Gastroesophageal sphincter (tissue), 4 donors: ENCODE measurements at regions not wholly inside any gene's neighbourhood (a gene's known extent, or its start where the extent isn't known, plus 50 kb on each side); places are given as distances from the start of the nearest gene placed in this dataset.

Experiments
- ATAC-seq: fragments of 150-250 bp; one replicate; pipeline ENCODE4 v1.9.1; 2016; ENCODE audit warnings: mild to moderate bottlenecking, moderate library complexity
- H3K27ac ChIP-seq, 4 donors: fragments of 200-600 bp; sonication (generic) in 3 of 4; 1 replicate in 3 of 4; 2 replicates in 1 of 4; pipeline ENCODE4 v1.5.1; 2016 to 2019
- H3K27me3 ChIP-seq: fragments of 200-600 bp; sonication (generic); one replicate; pipeline ENCODE4 v1.5.1; 2019
- H3K36me3 ChIP-seq, 2 donors: fragments of 200-600 bp; sonication (generic); one replicate each; pipeline ENCODE4 v1.5.1; 2019; ENCODE audit warnings: control low read depth in 1 of 2
- H3K4me1 ChIP-seq, 3 donors: fragments of 200-600 bp; sonication (generic); 1 replicate in 2 of 3; 2 replicates in 1 of 3; pipeline ENCODE4 v1.5.1; 2016 to 2019; ENCODE audit warnings: control low read depth in 2 of 3
- H3K4me3 ChIP-seq, 2 donors: fragments of 200-600 bp; sonication (generic); one replicate each; pipeline ENCODE4 v1.5.1; 2019; ENCODE audit warnings: mild to moderate bottlenecking in 1 of 2, moderate library complexity in 1 of 2
- H3K9me3 ChIP-seq, 3 donors: fragments of 200-600 bp; sonication (generic); one replicate each; pipeline ENCODE4 v1.5.1; 2017 to 2019; ENCODE audit warnings: control low read depth in 2 of 3
- EP300 ChIP-seq: sonication (generic); formaldehyde crosslinking; IDR thresholded peaks from one replicate; pipeline ENCODE4 v1.6.1; 2017; ENCODE audit warnings: antibody characterized with exemption, mild to moderate bottlenecking
- POLR2A ChIP-seq, 2 donors: fragments of 450-650 bp; IDR thresholded peaks; one replicate each; pipeline ENCODE4 v1.6.1; 2017; ENCODE audit warnings: antibody characterized with exemption in 2 of 2, mild to moderate bottlenecking in 2 of 2, moderate library complexity in 1 of 2
- POLR2AphosphoS5 ChIP-seq: sonication (generic); formaldehyde crosslinking; IDR thresholded peaks from one replicate; pipeline ENCODE4 v1.6.1; 2017; ENCODE audit warnings: antibody characterized with exemption
- WGBS, 2 donors: methylation state at CpG; one replicate each; pipeline ENCODE4 v1.1.5; 2018; ENCODE audit warnings: low coverage in 1 of 2; 5-methylcytosine and 5-hydroxymethylcytosine counted together
- TF ChIP-seq, protein P1 (sequence below), 4 experiments: fragments of 200-600 bp in 2 of 4; fragments of 450-650 bp in 2 of 4; sonication (generic) in 1 of 4; IDR thresholded peaks; one replicate each; pipeline ENCODE4 v1.5.1; 2017 to 2019; ENCODE audit warnings: antibody characterized with exemption in 4 of 4, mild to moderate bottlenecking in 2 of 4, moderate library complexity in 2 of 4

DNA sequence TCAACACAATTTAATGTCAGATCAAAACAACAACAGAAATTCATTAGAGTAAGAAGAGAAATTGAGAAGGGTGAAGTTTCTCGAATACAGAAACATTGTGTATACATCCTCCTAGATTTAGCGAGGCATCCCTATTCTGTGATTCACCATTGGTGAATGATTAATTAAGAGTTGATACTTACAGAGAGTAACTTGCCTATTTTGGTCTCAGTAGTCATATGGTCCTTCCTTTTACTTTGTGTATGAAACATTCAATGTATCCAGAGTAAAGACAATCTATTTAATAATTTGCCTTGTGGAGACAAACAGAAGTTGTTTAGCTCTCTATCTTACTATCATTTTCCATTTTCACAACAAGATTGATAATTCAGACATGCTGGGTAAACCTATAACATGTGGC is 432.0 kb downstream of the ZPLD1 start:
- Histone ChIP-seq H3K36me3 (no peaks in the 10 kb centered on the region), H3K4me3 (no peak overlapping the region), H3K4me1 (no peaks in the 10 kb centered on the region), H3K9me3 (no peaks in the 10 kb centered on the region), H3K27ac (no peak overlapping the region), H3K27me3 (no peaks in the 10 kb centered on the region)
- no peak for ATAC-seq
- TF ChIP-seq POLR2A (IDR thresholded peaks at IDR 0.05) (no peak), POLR2AphosphoS5 (no peak), EP300 (no peak)
- TF ChIP-seq, protein P1, sequence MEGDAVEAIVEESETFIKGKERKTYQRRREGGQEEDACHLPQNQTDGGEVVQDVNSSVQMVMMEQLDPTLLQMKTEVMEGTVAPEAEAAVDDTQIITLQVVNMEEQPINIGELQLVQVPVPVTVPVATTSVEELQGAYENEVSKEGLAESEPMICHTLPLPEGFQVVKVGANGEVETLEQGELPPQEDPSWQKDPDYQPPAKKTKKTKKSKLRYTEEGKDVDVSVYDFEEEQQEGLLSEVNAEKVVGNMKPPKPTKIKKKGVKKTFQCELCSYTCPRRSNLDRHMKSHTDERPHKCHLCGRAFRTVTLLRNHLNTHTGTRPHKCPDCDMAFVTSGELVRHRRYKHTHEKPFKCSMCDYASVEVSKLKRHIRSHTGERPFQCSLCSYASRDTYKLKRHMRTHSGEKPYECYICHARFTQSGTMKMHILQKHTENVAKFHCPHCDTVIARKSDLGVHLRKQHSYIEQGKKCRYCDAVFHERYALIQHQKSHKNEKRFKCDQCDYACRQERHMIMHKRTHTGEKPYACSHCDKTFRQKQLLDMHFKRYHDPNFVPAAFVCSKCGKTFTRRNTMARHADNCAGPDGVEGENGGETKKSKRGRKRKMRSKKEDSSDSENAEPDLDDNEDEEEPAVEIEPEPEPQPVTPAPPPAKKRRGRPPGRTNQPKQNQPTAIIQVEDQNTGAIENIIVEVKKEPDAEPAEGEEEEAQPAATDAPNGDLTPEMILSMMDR (IDR thresholded peaks at IDR 0.05) = no peak
- 92 to 100% methylated on average over 2 of the region's 2 CpGs for WGBS, 2 donors

DNA sequence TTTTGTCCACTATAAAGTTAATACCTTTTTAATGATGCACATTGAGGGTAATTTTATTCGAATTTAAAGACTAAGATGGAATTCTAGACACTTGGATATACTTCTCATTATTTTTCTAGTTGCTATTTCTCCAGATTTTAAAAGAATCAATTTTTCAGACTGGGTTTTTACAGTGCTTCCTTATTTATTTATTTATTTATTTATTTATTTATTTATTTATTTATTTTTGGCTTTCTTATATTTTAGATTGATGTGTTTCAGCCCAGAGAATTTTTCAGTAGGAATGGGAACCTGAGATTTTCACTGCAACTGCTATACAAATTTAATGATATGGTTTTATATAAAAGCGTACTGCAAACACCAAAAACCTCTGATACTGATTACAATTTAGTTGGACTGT is 448.7 kb downstream of the ZPLD1 start:
- H3K4me3 ChIP-seq = no peak overlapping the region
- TF ChIP-seq EP300 (no peak), POLR2A (IDR thresholded peaks at IDR 0.05) (no peak), POLR2AphosphoS5 (no peak)
- TF ChIP-seq, protein P1 (IDR thresholded peaks at IDR 0.05) = no peak
- no peaks in the 10 kb centered on the region for H3K4me1 ChIP-seq
- H3K9me3 ChIP-seq = no peaks in the 10 kb centered on the region
- H3K36me3 ChIP-seq = no peaks in the 10 kb centered on the region
- WGBS, 2 donors = 41 to 62% methylated on average over 2 of the region's 2 CpGs
- H3K27me3 ChIP-seq = no peaks in the 10 kb centered on the region
- no peak for ATAC-seq
- no peak overlapping the region for H3K27ac ChIP-seq

DNA sequence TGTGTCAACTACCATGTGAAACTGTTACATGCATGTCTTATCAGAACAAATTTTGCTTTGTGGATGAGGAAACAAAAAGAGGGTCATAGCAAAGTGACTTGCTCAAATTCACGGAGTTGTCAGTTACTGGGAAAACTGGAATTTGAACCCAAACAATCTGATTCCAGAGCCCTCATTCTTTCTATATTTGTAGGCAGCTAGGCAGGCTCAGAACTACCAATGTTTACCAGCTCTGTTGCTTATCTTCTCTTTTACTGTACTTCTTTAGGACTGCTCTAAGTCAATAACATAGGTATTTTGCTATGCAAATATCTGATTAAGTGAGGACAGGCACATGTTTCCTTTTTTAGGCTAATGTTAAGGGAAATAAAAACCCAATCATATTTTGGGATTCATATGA is 450.5 kb downstream of the ZPLD1 start:
- Histone ChIP-seq H3K4me3 (no peak overlapping the region), H3K27me3 (no peaks in the 10 kb centered on the region), H3K27ac (no peak overlapping the region), H3K36me3 (no peaks in the 10 kb centered on the region), H3K9me3 (no peaks in the 10 kb centered on the region), H3K4me1 (no peaks in the 10 kb centered on the region)
- WGBS, 2 donors = 92% methylated on average over 1 of the region's 1 CpG
- no peak for ATAC-seq
- TF ChIP-seq EP300 (no peak), POLR2A (IDR thresholded peaks at IDR 0.05) (no peak), POLR2AphosphoS5 (no peak)

DNA sequence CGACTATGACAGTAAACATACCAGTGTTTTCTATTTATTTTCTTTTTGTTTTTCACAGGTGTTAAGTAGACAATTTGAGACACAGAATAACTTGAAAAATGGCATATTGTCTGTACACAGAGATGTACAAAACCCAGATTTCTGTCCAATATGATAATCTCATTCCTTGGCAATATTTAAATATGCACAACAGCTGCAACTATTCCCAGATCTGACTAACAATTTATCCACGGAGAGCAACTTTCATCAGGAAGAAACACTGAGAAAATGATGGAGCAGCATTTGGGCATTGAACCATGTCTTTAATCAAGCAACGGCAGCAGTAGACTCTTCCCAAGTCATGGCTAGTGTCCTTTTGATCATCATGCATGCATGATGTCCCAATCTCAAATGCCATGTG is 452.6 kb downstream of the ZPLD1 start:
- no peak overlapping the region for H3K27ac ChIP-seq
- H3K27me3 ChIP-seq = no peaks in the 10 kb centered on the region
- 43 to 70% methylated on average over 3 of the region's 3 CpGs for WGBS, 2 donors
- H3K36me3 ChIP-seq = no peaks in the 10 kb centered on the region
- TF ChIP-seq, protein P1 (IDR thresholded peaks at IDR 0.05) = no peak
- TF ChIP-seq POLR2A (IDR thresholded peaks at IDR 0.05) (no peak), EP300 (no peak), POLR2AphosphoS5 (no peak)
- no peaks in the 10 kb centered on the region for H3K4me1 ChIP-seq
- ATAC-seq = no peak
- H3K9me3 ChIP-seq = no peaks in the 10 kb centered on the region
- H3K4me3 ChIP-seq = no peak overlapping the region

DNA sequence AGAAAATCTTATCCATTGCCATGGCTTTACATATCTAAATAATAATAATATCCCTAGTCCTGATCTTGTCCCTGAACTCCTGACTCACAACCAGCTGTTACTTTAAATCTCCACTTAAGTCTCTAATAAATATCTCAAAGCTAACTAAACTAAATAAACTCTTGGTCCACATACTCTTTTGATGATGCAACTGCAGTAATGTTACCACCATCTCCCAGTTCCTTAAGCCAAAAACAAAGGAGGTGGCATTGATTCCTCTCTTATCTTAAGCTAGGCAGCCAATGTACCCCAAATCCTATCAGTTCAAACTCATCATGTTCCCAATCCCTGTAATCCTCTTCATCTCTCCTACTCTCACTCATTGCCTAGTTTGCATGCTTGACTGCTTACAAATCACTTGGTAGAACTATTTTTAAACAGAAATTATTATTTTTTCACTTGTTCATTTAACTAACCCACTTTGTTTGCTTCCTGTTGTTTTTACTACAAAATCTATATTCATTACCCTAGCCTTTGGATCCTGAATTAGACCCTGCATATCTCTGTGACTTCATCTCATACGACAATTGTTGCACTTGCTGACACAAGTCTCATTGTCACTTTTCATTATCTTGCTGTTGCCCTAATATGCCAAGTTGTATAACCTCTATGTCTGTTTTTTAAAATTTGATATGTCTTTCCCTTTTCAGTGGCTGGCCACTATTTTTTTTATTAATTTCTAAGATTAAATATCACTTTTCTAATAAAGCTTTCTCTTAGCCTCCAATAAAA is 462.2 kb downstream of the ZPLD1 start:
- Histone ChIP-seq H3K27me3 (no peaks in the 10 kb centered on the region), H3K27ac (no peak overlapping the region), H3K9me3 (no peaks in the 10 kb centered on the region), H3K4me1 (no peaks in the 10 kb centered on the region), H3K36me3 (no peaks in the 10 kb centered on the region), H3K4me3 (no peak overlapping the region)
- TF ChIP-seq POLR2A (IDR thresholded peaks at IDR 0.05) (no peak), EP300 (no peak), POLR2AphosphoS5 (no peak)
- TF ChIP-seq, protein P1 (IDR thresholded peaks at IDR 0.05) = no peak
- 60 to 67% methylated on average over 1 of the region's 1 CpG for WGBS, 2 donors
- ATAC-seq = no peak
